CD14-positive monocyte (primary cell): ENCODE measurements at regions not wholly inside any gene's neighbourhood (a gene's known extent, or its start where the extent isn't known, plus 50 kb on each side); places are given as distances from the start of the nearest gene placed in this dataset.

Experiments
- DNase-seq, 3 donors: peaks; one replicate each; pipeline ENCODE4 v3.0.0-alpha.2; 2011 to 2022
- H2AFZ ChIP-seq: 2 replicates; pipeline ENCODE4 v1.6.0; 2012; ENCODE audit warnings: mild to moderate bottlenecking, low read depth, low read length, inconsistent platforms; ENCODE audit not compliant: insufficient read depth, poor library complexity, severe bottlenecking
- H3K27ac ChIP-seq, 2 donors: 1 replicate in 1 of 2; 2 replicates in 1 of 2; pipeline ENCODE4 v1.5.1; 2012 to 2013; ENCODE audit warnings: low read length in 2 of 2, control low read depth in 1 of 2, inconsistent platforms in 1 of 2, low read depth in 1 of 2, mild to moderate bottlenecking in 1 of 2
- H3K27me3 ChIP-seq, 2 donors: one replicate each; pipeline versions ENCODE4 v1.6.0 to v1.6.1; 2011 to 2013; ENCODE audit warnings: low read length in 2 of 2; ENCODE audit not compliant: control insufficient read depth in 2 of 2, insufficient read depth in 2 of 2
- H3K36me3 ChIP-seq, 2 donors: replicated peaks in 1 of 2; 1 replicate in 1 of 2; 2 replicates in 1 of 2; pipeline versions ENCODE4 v1.5.1 to v1.6.1; 2012 to 2013; ENCODE audit warnings: low read length in 2 of 2, control low read depth in 1 of 2, inconsistent platforms in 1 of 2, mild to moderate bottlenecking in 1 of 2; ENCODE audit not compliant: insufficient read depth in 2 of 2, control insufficient read depth in 1 of 2
- H3K4me1 ChIP-seq, 2 donors: 1 replicate in 1 of 2; 2 replicates in 1 of 2; pipeline versions ENCODE4 v1.5.1 to v1.6.1; 2012 to 2013; ENCODE audit warnings: low read length in 2 of 2, control low read depth in 1 of 2, inconsistent platforms in 1 of 2, mild to moderate bottlenecking in 1 of 2, moderate library complexity in 1 of 2; ENCODE audit not compliant: insufficient read depth in 2 of 2, control insufficient read depth in 1 of 2
- H3K4me2 ChIP-seq: replicated peaks from 2 replicates; pipeline ENCODE3; 2012; ENCODE audit warnings: low read length, moderate library complexity, mild to moderate bottlenecking; ENCODE audit not compliant: poor library complexity, severe bottlenecking; ENCODE audit errors: extremely low read depth
- H3K4me3 ChIP-seq, 3 experiments: fragments of 200-600 bp in 1 of 3; sonication (generic) in 1 of 3; replicated peaks in 1 of 3; 1 replicate in 2 of 3; 2 replicates in 1 of 3; pipeline ENCODE4 v1.5.1; 2011 to 2013; ENCODE audit warnings: low read length in 3 of 3, mild to moderate bottlenecking in 3 of 3, control low read depth in 2 of 3, low read depth in 2 of 3, inconsistent platforms in 1 of 3, moderate library complexity in 1 of 3
- H3K79me2 ChIP-seq: 2 replicates; pipeline ENCODE4 v1.6.0; 2012; ENCODE audit warnings: mild to moderate bottlenecking, control low read depth, inconsistent platforms, low read length, moderate library complexity; ENCODE audit not compliant: insufficient read depth
- H3K9ac ChIP-seq: 2 replicates; pipeline ENCODE4 v1.6.0; 2017; ENCODE audit warnings: low read length, mild to moderate bottlenecking; ENCODE audit not compliant: insufficient read depth, poor library complexity, severe bottlenecking
- H3K9me3 ChIP-seq, 2 donors: replicated peaks in 1 of 2; 1 replicate in 1 of 2; 2 replicates in 1 of 2; pipeline versions ENCODE4 v1.5.1 to v1.6.1; 2012 to 2013; ENCODE audit warnings: low read length in 2 of 2, control low read depth in 1 of 2; ENCODE audit not compliant: control insufficient read depth in 1 of 2, insufficient read depth in 1 of 2
- H4K20me1 ChIP-seq: 2 replicates; pipeline ENCODE4 v1.6.0; 2012; ENCODE audit warnings: mild to moderate bottlenecking, low read length, control low read depth, moderate library complexity; ENCODE audit not compliant: insufficient read depth
- H3K27ac Mint-ChIP-seq, 7 donors: one replicate each; pipeline ENCODE4 v1.8.0; 2020; ENCODE audit warnings: mild to moderate bottlenecking in 7 of 7, mixed read lengths in 7 of 7, moderate library complexity in 6 of 7, inconsistent platforms in 2 of 7
- H3K27me3 Mint-ChIP-seq, 3 donors: one replicate each; pipeline ENCODE4 v1.8.0; 2021 to 2022; ENCODE audit warnings: low read depth in 3 of 3, mild to moderate bottlenecking in 3 of 3, mixed read lengths in 3 of 3, moderate library complexity in 3 of 3, inconsistent platforms in 1 of 3
- H3K36me3 Mint-ChIP-seq, 2 donors: one replicate each; pipeline ENCODE4 v1.8.0; 2020; ENCODE audit warnings: mixed read lengths in 2 of 2, inconsistent platforms in 1 of 2, mild to moderate bottlenecking in 1 of 2
- H3K4me1 Mint-ChIP-seq: one replicate; pipeline ENCODE4 v1.8.0; 2020; ENCODE audit warnings: mild to moderate bottlenecking, mixed read lengths
- H3K4me3 Mint-ChIP-seq, 2 donors: one replicate each; pipeline ENCODE4 v1.8.0; 2020; ENCODE audit warnings: mild to moderate bottlenecking in 2 of 2, mixed read lengths in 2 of 2, moderate library complexity in 1 of 2
- H3K9me3 Mint-ChIP-seq, 7 donors: one replicate each; pipeline ENCODE4 v1.8.0; 2020 to 2022; ENCODE audit warnings: mixed read lengths in 7 of 7, mild to moderate bottlenecking in 6 of 7, moderate library complexity in 6 of 7, inconsistent platforms in 2 of 7
- WGBS: methylation state at CpG from one replicate; pipeline ENCODE4 v1.1.5; 2013; ENCODE audit warnings: missing lambda C conversion rate; ENCODE audit not compliant: insufficient coverage; 5-methylcytosine and 5-hydroxymethylcytosine counted together
- intact Hi-C, 2 donors: fragments of 100-400 bp; cut with micrococcal nuclease; formaldehyde crosslinking; loops; one replicate each; pipeline versions ENCODE4 v1.15.0 to v1.15.1; 2023
- TF ChIP-seq, protein P1 (sequence below): fragments of 200-600 bp; IDR thresholded peaks from one replicate; pipeline ENCODE4 v1.8.0; 2022; ENCODE audit warnings: antibody characterized with exemption, mild to moderate bottlenecking

DNA sequence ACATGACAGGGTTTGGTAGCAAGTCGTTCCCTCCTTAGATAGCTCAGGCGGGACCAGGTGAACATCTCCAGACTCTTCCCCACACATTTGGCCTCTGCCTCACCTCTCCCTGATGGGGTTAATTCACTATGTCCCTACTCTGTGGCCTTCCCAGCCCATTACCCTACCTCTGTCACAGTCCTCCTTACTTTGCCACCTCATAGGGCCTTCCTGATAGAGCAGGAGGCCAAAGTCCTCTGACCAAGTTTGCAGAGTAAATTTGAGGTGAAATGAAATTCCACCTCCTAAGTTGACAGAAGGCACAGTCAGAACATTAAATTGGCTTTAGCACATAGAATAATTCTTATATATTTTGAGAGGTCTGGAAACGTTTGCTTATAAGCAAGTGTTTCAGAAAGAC, 53.1 kb upstream of the ARMC2 start:
- Histone ChIP-seq H3K27ac (no peak overlapping the region), H3K4me3 (no peak overlapping the region), H3K79me2 (no peaks in the 10 kb centered on the region), H3K9me3 (no peaks in the 10 kb centered on the region), H3K36me3 (no peaks in the 10 kb centered on the region), H2AFZ (no peak overlapping the region), H4K20me1 (no peaks in the 10 kb centered on the region), H3K4me2 (no peak overlapping the region), H3K27me3 (no peaks in the 10 kb centered on the region), H3K4me1 (peaks cover 13 to 20% of the 10 kb centered on the region in 2 donors), H3K9ac (no peak overlapping the region)
- TF ChIP-seq, protein P1, sequence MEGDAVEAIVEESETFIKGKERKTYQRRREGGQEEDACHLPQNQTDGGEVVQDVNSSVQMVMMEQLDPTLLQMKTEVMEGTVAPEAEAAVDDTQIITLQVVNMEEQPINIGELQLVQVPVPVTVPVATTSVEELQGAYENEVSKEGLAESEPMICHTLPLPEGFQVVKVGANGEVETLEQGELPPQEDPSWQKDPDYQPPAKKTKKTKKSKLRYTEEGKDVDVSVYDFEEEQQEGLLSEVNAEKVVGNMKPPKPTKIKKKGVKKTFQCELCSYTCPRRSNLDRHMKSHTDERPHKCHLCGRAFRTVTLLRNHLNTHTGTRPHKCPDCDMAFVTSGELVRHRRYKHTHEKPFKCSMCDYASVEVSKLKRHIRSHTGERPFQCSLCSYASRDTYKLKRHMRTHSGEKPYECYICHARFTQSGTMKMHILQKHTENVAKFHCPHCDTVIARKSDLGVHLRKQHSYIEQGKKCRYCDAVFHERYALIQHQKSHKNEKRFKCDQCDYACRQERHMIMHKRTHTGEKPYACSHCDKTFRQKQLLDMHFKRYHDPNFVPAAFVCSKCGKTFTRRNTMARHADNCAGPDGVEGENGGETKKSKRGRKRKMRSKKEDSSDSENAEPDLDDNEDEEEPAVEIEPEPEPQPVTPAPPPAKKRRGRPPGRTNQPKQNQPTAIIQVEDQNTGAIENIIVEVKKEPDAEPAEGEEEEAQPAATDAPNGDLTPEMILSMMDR, result no peak
- WGBS, result no CpG with 5 or more reads among the region's 3 CpGs
- peaks cover 4 to 12% (median 8%) of the 10 kb centered on the region in 3 donors for H3K27me3 Mint-ChIP-seq
- H3K4me1 Mint-ChIP-seq, result peaks cover 31% of the 10 kb centered on the region
- intact Hi-C loops, result no loop called here
- H3K36me3 Mint-ChIP-seq, result no peaks in the 10 kb centered on the region
- no peak overlapping the region for H3K27ac Mint-ChIP-seq
- no peak for DNase-seq
- no peak overlapping the region for H3K4me3 Mint-ChIP-seq
- no peaks in the 10 kb centered on the region for H3K9me3 Mint-ChIP-seq

DNA sequence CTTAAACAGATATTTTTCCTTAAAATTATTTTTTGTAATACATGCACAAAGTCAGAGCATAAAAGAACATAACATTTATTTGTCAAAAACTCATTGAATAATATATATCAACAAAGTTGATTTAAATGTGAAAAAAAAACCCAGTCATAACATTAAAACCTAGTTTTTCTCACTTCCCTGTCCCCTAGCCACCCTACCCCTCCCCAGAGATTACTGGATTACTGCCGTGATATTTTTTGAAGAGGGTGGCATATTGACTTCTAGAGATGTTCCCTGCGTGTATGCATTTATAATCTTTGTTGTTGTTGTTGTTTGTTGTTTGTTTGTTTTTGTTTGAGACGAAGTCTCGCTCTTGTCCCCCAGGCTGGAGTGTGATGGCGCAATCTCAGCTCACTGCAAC, 52.4 kb upstream of the ARMC2 start:
- peaks cover 37% of the 10 kb centered on the region for H3K4me1 Mint-ChIP-seq
- H2AFZ ChIP-seq, result no peak overlapping the region
- H3K4me3 ChIP-seq, result no peak overlapping the region
- peaks cover 6 to 12% (median 8%) of the 10 kb centered on the region in 3 donors for H3K27me3 Mint-ChIP-seq
- DNase-seq, result no peak
- H3K4me2 ChIP-seq, result peak overlapping the region; percentile 35
- no peak overlapping the region for H3K9ac ChIP-seq
- peak overlapping the region in 1 of 2 donors; percentile 90 for H3K4me3 Mint-ChIP-seq
- peak overlapping the region in 1 of 7 donors; percentile 24 for H3K27ac Mint-ChIP-seq
- no peaks in the 10 kb centered on the region for H3K36me3 Mint-ChIP-seq
- no peaks in the 10 kb centered on the region for H4K20me1 ChIP-seq
- no peaks in the 10 kb centered on the region for H3K9me3 Mint-ChIP-seq
- no peaks in the 10 kb centered on the region for H3K9me3 ChIP-seq
- H3K27me3 ChIP-seq, result no peaks in the 10 kb centered on the region
- intact Hi-C loops, result no loop called here
- H3K4me1 ChIP-seq, result peaks cover 16 to 24% of the 10 kb centered on the region in 2 donors
- WGBS, result no CpG with 5 or more reads among the region's 5 CpGs
- no peaks in the 10 kb centered on the region for H3K36me3 ChIP-seq
- H3K79me2 ChIP-seq, result no peaks in the 10 kb centered on the region
- H3K27ac ChIP-seq, result no peak overlapping the region
- TF ChIP-seq, protein P1, result no peak
